Cardiac fibroblast (primary cell): ENCODE measurements at regions not wholly inside any gene's neighbourhood (a gene's known extent, or its start where the extent isn't known, plus 50 kb on each side); places are given as distances from the start of the nearest gene placed in this dataset.

ENCODE experiments used
- DNase-seq, 2 donors: peaks; one replicate each; pipeline versions ENCODE4 v3.0.0 to v3.0.0-alpha.2; 2010; ENCODE audit warnings: low read depth in 2 of 2
- H3K4me3 ChIP-seq, 2 donors: replicated peaks in 1 of 2; 1 replicate in 1 of 2; 2 replicates in 1 of 2; pipeline ENCODE4 v1.5.1; 2011; ENCODE audit warnings: low read depth in 2 of 2, low read length in 2 of 2, mild to moderate bottlenecking in 2 of 2, moderate library complexity in 1 of 2
- CTCF ChIP-seq: IDR thresholded peaks from one replicate; pipeline ENCODE4 v1.5.1; 2011; ENCODE audit warnings: low read depth, mild to moderate bottlenecking, low read length, inconsistent platforms

GRCh38 chr4:181710143-181710542 lies 533.1 kb upstream of the TENM3 start:
- TF ChIP-seq CTCF = no peak
- no peak overlapping the region for H3K4me3 ChIP-seq
- no peak for DNase-seq

- no peak overlapping the region for H3K4me3 ChIP-seq
- DNase-seq = no peak
- TF ChIP-seq CTCF = no peak
Observed at GRCh38 chr4:181711387-181711786, 531.8 kb upstream of the TENM3 start.

- no peak overlapping the region for H3K4me3 ChIP-seq
- TF ChIP-seq CTCF = no peak
- DNase-seq = no peak
Observed at GRCh38 chr4:181728305-181728966, 514.8 kb upstream of the TENM3 start.

GRCh38 chr4:181731900-181732299 lies 511.3 kb upstream of the TENM3 start:
- H3K4me3 ChIP-seq = no peak overlapping the region

GRCh38 chr4:181737744-181738143 lies 505.5 kb upstream of the TENM3 start:
- no peak overlapping the region for H3K4me3 ChIP-seq
- DNase-seq = peak in 1 of 2 donors; percentile 11
- TF ChIP-seq CTCF = no peak

More at GRCh38 chr4:181731900-181732299, 511.3 kb upstream of the TENM3 start:
- no peak for DNase-seq
- no peak for TF ChIP-seq CTCF

GRCh38 chr4:181739031-181739430 lies 504.2 kb upstream of the TENM3 start:
- TF ChIP-seq CTCF = no peak
- no peak for DNase-seq
- H3K4me3 ChIP-seq = no peak overlapping the region

GRCh38 chr4:181741513-181741912 lies 501.7 kb upstream of the TENM3 start:
- TF ChIP-seq CTCF = no peak
- H3K4me3 ChIP-seq = no peak overlapping the region
- DNase-seq = no peak
